Hematopoietic multipotent progenitor cell treated with erythropoietin and hydrocortisone succinate and interleukin-3 and kit ligand, for 4 days (in vitro differentiated cells): ENCODE measurements at regions not wholly inside any gene's neighbourhood (a gene's known extent, or its start where the extent isn't known, plus 50 kb on each side); places are given as distances from the start of the nearest gene placed in this dataset.

Source experiments
- DNase-seq: peaks from one replicate; pipeline ENCODE4 v3.0.0-alpha.2; 2015

GRCh38 chr10:8349610-8350249, 295.2 kb downstream of the GATA3 start:
- no peak for DNase-seq

- DNase-seq, result no peak
These were observed 295.9 kb downstream of the GATA3 start for GRCh38 chr10:8350250-8350967.

DNA sequence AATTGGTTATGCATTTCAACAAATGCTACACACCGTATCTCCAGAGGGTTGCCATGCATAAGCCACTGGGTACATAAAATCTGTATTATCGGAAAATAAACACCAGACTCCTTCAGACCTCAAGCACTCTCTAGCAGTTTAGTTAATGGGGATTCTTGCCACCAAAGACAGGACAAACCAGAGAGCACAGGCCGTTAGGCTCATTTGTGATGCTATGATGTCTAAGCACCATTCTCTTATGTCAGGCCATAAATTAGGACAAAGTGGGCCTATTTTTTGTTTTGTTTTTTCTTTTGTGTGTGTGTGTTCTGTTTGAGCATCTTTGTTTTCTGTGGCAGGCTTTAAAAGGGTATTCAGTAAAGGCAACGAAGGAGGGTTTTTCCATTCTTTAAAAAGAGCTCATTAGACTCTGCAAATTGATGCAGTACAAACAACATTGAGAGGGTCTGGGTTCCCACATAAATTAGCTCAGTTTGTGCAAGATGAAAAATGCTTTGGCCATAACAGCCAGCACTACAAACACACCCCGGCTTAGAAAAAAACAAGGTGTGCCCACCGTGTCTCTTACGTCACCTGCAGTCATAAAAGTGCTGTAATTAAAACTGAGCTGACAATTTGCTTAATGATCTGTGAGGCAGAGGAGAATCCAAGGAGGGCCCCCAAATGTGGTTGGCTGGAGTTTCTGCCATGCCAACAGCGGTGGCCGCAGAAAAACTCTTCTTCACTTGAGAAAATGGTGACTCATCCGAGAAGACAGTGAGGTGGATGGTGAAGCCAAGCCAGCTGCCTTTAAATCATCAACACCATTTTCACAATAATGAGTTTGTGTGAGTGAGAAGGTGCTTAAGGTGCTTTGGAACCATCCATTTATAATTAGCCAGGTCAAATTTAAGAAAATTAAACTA, 297.9 kb downstream of the GATA3 start:
- DNase-seq, result no peak

- DNase-seq, result no peak
These were observed 301.8 kb downstream of the GATA3 start for GRCh38 chr10:8356283-8356682.

DNA sequence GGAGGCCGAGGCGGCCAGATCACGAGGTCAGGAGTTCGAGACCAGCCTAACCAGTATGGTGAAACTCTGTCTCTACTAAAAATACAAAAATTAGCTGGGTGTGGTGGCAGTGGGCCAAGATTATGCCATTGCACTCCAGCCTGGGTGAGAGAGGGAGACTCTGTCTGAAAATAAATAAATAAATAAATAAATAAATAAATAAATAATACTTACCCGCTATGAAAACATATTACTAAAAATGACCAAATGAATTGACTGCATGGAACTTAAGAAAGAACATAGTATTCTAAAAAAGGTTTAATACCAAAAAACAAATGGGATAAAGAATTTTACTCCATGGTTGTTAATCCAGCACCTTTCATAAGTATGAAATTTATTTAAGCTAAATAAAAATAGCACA, 305.0 kb downstream of the GATA3 start:
- DNase-seq, result no peak

GRCh38 chr10:8360365-8360764, 305.9 kb downstream of the GATA3 start:
- DNase-seq, result no peak

- no peak for DNase-seq
These were observed 306.5 kb downstream of the GATA3 start for GRCh38 chr10:8360814-8361509.

DNA sequence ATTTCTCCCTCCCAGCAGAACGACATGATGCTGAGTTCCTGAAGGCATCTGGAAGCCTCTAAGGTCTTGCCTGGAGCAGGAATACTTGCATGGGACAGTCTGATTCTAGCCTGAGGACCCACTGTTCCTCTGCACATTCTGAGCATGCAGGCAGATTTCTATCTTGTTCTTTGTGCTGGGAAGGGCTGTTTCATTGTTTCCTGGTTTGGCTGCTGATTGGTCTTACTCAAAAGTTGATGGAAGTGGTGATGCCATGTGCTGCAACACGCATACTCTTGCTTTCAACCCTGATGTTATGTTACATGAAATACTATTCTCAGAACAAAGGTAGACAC, 307.0 kb downstream of the GATA3 start:
- DNase-seq, result no peak

DNA sequence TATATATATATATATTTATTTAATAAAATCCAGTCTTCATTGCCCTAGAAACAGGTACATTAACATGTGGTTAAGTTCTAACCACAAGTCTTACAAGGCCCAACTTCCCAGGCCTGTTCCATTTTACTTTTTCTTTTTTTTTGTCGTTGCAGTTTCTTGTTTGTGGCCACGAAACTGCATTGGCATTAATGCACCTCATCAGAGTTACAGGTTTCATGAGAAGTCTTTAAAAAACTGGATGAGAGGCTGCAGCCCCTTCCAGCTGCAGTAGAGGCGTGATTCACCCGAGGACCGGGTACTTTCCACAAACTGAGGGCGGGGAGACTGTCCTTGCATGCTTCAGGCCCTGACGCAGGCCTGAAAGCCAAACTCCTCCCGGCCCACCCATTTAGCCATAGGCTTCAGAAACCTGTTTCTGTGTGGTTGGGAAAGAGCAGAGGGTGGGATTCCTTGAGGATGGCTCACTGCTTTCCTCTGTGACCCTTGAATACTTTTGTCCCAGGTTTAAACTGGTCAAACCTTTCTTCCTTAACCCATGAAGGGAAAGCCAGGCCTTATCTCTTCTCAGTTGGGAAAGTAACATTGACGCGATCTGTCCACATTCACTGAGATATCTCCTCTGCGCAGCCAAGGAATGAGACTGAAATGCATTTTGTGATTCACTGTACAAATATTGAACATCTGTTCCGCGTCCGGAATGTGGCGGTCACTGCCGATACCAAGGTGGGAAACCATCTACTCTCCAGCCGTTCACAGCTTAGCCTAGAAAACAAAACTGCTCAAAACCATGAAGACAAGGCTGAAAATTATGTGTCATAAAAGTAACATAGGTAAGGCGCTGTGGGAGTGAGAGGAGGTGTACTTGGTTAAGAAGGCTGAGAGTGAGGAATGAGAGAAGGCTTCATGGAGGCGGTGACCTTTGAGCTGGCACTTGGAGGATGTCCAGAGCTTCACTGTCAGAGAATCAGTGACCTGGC, 311.7 kb downstream of the GATA3 start:
- no peak for DNase-seq

- peak; percentile 5 for DNase-seq
These were observed 313.4 kb downstream of the GATA3 start for GRCh38 chr10:8367672-8368411.

- DNase-seq, result peak; percentile 7
These were observed 315.2 kb downstream of the GATA3 start for GRCh38 chr10:8369666-8370065.

GRCh38 chr10:8374334-8374733, 319.8 kb downstream of the GATA3 start:
- DNase-seq, result no peak

DNA sequence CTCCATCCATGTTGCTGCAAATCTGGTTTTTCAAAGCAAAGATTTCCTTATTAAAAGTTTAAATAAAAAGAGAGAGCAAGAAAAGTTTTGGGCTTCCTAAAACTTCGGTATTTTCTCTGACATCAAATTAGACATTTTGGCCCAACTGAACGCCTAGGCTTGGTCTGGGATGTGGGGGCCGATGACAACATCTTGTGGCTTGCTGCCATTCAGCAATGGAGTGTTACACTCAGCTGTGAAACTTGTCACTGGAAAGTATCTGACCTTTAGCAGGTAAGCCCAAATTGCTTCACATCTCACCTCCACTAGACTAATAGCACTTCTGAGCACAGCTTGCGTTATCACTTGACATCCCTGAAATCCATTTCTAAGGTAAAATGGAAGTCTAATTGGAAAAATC, 320.6 kb downstream of the GATA3 start:
- no peak for DNase-seq

DNA sequence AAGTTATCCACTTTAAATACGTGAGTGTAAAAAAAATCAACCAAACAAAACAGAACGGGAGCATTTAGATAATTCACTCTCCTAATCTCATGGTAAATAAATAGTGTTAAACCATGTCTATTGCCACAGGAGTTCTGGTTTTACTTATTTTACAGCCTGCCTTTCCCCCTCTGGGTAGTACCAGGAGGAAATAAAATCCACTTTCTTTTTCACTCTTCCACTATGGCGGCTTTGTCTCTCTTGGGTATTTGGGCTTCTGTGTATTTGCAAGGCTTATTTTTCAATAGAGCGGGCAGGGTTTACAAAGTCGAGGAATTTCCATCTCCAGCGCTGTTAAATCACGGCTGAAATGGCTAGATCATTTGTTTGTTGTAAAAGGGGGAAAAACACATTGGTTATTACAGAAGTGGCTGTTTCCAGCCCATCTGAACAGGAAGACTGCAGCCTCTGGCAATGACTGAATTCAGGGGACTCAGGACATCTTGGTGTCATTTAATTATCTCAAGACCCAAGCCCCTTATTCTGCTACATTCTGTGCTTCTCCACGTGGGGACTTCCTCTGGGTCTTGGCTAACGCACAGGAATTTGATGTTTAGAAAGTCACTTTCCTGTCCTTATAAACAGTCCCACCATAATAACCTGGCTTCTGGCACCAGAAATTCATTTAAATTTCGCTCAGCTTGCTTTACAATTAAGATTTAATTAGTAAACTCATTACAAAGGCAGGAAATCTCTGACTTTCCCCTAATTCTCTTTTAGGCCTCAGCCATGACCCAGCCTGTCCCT, 323.9 kb downstream of the GATA3 start:
- DNase-seq, result no peak

- no peak for DNase-seq
These were observed 325.7 kb downstream of the GATA3 start for GRCh38 chr10:8379906-8380832.

GRCh38 chr10:8380833-8381496, 326.5 kb downstream of the GATA3 start:
- DNase-seq, result no peak

DNA sequence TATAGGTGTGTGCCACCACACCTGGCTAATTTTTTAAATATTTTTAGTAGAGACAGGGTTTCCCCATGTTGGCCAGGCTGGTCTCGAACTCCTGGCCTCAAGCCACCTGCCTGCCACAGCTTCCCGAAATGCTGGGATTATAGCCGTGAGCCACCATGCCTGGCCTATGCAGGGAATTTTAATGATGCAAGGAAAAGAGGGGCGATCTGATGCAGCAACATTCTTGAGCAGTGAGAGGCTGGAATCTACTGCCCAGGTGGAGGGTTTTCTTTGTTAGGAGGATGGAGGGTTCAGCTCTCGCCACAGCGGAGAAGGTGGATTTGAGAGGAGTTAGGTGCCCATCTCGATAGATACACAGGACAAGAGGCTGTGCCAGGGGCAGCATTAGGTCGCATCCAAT, 332.3 kb downstream of the GATA3 start:
- DNase-seq, result no peak

DNA sequence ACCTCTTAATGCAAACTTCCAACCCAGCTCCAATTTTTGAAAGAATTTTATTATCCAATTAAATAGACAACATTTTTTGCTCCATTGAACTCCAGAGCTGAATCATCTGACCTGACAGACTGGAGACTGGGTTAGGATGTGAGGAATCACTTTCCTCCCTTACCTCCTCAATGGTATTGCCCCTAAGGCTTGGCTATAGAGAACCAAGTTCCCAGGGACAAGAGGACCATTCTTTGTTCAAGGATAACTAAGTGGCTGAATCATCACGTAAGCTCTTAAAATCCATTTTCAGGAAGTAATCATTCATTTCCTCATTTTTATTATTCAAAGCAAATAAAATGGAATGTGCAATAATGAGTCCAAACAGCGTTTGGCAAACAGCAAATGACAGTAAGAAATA, 335.1 kb downstream of the GATA3 start:
- no peak for DNase-seq

GRCh38 chr10:8392216-8392615, 337.7 kb downstream of the GATA3 start:
- DNase-seq, result no peak
